ENCODE measurements at regions not wholly inside any gene's neighbourhood (a gene's known extent, or its start where the extent isn't known, plus 50 kb on each side); places are given as distances from the start of the nearest gene placed in this dataset. TPM values are rescaled to one million over a fixed set of nuclear protein-coding genes. Genes with fewer than 3 reads are reported as not detected.
"Not testable (repeated sequence)": the region's sequence is repeated elsewhere in the genome, so short reads cannot be mapped to it uniquely, and the experiment has no call there.

DNA sequence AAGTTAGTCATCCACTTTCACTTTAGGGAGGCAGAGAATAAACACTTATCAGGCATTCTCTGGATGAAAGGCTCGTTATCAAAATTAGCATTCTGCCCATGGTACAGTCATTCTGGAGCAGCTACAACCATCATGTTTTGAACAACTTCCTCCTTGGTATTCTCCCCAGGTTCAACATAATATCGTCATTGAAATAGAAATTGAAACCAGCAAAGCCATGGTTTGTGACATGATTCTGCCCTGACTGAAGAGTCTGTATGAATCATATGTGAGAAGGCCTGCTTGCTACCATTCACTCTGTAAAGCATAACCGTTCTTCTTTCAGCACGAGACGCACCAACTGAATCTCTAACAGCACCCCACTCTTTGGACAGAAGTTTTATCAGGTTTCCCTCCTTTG, 127.5 kb upstream of the RADX start:
- DNase-seq (ENCODE audit: extremely low spot score in 2 of 2) = no peak
- Histone ChIP-seq H3K27me3 (no peaks in the 10 kb centered on the region), H3K4me3 (no peak overlapping the region), H3K9me3 (no peaks in the 10 kb centered on the region), H3K27ac (no peak overlapping the region), H3K4me1 (no peaks in the 10 kb centered on the region), H3K36me3 (no peaks in the 10 kb centered on the region)
- intact Hi-C loops (cut with DNase I) = no loop called here
- TF ChIP-seq POLR2AphosphoS5 (IDR thresholded peaks at IDR 0.05; ENCODE audit: insufficient read depth in 1 of 2, low read depth in 1 of 2) = no peak
- TF ChIP-seq, protein P1, sequence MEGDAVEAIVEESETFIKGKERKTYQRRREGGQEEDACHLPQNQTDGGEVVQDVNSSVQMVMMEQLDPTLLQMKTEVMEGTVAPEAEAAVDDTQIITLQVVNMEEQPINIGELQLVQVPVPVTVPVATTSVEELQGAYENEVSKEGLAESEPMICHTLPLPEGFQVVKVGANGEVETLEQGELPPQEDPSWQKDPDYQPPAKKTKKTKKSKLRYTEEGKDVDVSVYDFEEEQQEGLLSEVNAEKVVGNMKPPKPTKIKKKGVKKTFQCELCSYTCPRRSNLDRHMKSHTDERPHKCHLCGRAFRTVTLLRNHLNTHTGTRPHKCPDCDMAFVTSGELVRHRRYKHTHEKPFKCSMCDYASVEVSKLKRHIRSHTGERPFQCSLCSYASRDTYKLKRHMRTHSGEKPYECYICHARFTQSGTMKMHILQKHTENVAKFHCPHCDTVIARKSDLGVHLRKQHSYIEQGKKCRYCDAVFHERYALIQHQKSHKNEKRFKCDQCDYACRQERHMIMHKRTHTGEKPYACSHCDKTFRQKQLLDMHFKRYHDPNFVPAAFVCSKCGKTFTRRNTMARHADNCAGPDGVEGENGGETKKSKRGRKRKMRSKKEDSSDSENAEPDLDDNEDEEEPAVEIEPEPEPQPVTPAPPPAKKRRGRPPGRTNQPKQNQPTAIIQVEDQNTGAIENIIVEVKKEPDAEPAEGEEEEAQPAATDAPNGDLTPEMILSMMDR (IDR thresholded peaks at IDR 0.05) = no peak
- no peak for TF ChIP-seq POLR2A (IDR thresholded peaks at IDR 0.05)

DNA sequence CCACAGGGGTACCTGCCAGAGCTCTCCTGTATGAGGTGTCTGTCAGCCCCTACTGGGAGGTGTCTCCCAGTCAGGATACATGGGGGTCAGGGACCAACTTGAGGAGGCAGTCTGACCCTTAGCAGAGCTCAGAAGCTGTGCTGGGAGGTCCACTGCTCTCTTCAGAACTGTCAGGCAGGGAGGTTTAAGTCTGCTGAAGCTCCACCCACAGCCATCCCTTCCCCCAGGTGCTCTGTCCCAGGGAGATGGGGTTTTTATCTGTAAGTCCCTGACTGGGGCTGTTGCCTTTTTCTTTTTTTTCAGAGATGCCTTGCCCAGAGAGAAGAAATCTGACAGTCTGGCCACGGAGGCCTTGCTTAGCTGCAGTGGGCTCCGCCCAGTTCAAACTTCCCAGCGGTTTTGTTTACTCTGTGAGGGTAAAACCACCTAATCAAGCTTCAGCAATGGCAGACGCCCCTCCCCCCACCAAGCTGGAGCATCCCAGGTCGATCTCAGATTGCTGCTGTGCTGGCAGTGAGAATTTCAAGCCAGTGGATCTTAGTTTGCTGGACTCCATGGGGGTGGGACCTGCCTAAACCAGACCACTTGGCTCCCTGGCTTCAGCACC, 118.5 kb upstream of the RADX start:
- H3K27ac ChIP-seq; H3K4me1 ChIP-seq; H3K9me3 ChIP-seq; H3K4me3 ChIP-seq; DNase-seq (ENCODE audit: extremely low spot score in 2 of 2); intact Hi-C loops (cut with DNase I); H3K27me3 ChIP-seq; H3K36me3 ChIP-seq: not testable (repeated sequence)

DNA sequence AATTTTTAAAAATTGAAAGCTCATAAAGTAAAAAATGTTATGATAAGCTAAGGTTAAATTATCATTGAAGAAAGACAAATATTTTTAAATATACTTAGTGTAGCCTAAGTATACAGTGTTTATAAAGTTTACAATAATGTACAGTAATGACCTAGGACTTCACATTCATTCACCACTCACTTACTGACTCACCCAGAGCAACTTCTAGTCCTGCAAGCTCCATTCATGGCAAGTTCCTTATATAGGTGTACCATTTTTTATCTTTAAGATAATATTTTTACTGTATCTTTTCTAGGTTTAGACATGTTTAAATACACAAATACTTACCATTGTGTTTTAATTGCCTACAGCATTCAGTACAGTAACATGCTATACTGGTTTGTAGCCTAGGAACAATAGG, 112.3 kb upstream of the RADX start:
- intact Hi-C loops (cut with DNase I) = no loop called here
- Histone ChIP-seq H3K4me3 (no peak overlapping the region), H3K27me3 (no peaks in the 10 kb centered on the region), H3K4me1 (no peaks in the 10 kb centered on the region), H3K9me3 (no peaks in the 10 kb centered on the region), H3K27ac (no peak overlapping the region), H3K36me3 (no peaks in the 10 kb centered on the region)
- TF ChIP-seq POLR2AphosphoS5 (IDR thresholded peaks at IDR 0.05; ENCODE audit: insufficient read depth in 1 of 2, low read depth in 1 of 2) (no peak), POLR2A (IDR thresholded peaks at IDR 0.05) (no peak)
- TF ChIP-seq, protein P1 (IDR thresholded peaks at IDR 0.05) = no peak
- DNase-seq (ENCODE audit: extremely low spot score in 2 of 2) = no peak

DNA sequence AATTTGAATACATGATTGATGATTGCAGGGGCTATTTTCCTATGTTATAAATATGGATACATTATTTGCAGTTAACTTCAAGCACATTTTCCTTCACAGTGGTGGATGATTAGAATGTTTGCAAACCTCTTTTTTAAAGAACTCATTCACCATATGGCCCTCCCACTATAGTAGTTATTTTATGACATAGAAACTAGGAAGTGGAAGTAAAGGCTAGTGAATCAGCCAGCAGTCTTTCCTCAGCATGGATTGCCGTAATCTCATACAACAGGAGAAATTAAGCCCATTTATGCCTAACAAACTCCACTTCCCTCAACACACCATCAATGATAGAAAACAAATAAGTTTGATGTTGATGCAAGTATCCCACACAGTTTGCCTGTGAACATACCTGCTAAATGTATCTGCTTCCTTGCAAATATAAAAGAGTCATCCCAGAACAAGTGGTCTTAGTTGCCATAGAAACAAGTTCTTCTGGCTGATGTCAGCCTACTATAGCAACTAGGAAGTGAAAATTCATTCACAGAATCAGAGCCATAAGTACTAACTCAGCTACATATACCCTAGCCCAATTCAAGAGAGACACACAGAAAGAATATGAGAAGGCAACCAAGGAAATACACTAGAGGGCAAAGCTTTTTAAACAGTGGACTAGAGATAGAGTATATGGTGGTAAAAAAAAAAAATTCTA, 100.9 kb upstream of the RADX start:
- no peak overlapping the region for H3K27ac ChIP-seq
- H3K4me1 ChIP-seq = no peaks in the 10 kb centered on the region
- no peak overlapping the region for H3K4me3 ChIP-seq
- H3K36me3 ChIP-seq = no peaks in the 10 kb centered on the region
- TF ChIP-seq POLR2AphosphoS5 (IDR thresholded peaks at IDR 0.05; ENCODE audit: insufficient read depth in 1 of 2, low read depth in 1 of 2) (no peak), POLR2A (IDR thresholded peaks at IDR 0.05) (no peak)
- TF ChIP-seq, protein P1 (IDR thresholded peaks at IDR 0.05) = no peak
- no peaks in the 10 kb centered on the region for H3K27me3 ChIP-seq
- no peaks in the 10 kb centered on the region for H3K9me3 ChIP-seq
- intact Hi-C loops (cut with DNase I) = no loop called here
- DNase-seq (ENCODE audit: extremely low spot score in 2 of 2) = no peak

Small RNA genes lying in the stretch of these regions (small RNA-seq; reads per million reads assigned to genes)
- gene AL133271.1 = not detected
- gene RF00019 = not detected

Measured in vagina (tissue), 2 donors.